CD8-positive, alpha-beta memory T cell (primary cell): ENCODE measurements at regions not wholly inside any gene's neighbourhood (a gene's known extent, or its start where the extent isn't known, plus 50 kb on each side); places are given as distances from the start of the nearest gene placed in this dataset.
"Not testable (repeated sequence)": the region's sequence is repeated elsewhere in the genome, so short reads cannot be mapped to it uniquely, and the experiment has no call there.

ENCODE experiments used
- CTCF ChIA-PET: fragments of 350-600 bp; sonication (Branson Sonifier 250); formaldehyde crosslinking; loops from one replicate; lab custom pipeline; 2021; ENCODE audit warnings: antibody characterized with exemption; lab: Charles Lee
- POLR2A ChIA-PET: fragments of 350-600 bp; sonication (Branson Sonifier 250); formaldehyde crosslinking; loops from one replicate; lab custom pipeline; 2021; ENCODE audit warnings: antibody characterized with exemption; lab: Charles Lee
- DNase-seq, 5 donors: peaks; one replicate each; pipeline versions ENCODE4 v3.0.0 to v3.0.0-alpha.2; 2020 to 2022; ENCODE audit warnings: mixed read lengths in 1 of 5
- H3K27ac ChIP-seq: one replicate; pipeline ENCODE4 v1.7.0; 2013; ENCODE audit warnings: low read depth, mild to moderate bottlenecking, low read length, moderate library complexity
- H3K27me3 ChIP-seq: 2 replicates; pipeline ENCODE4 v1.7.0; 2013; ENCODE audit warnings: low read length, mild to moderate bottlenecking; ENCODE audit not compliant: insufficient read depth, poor library complexity, severe bottlenecking
- H3K36me3 ChIP-seq: 2 replicates; pipeline ENCODE4 v1.7.0; 2013; ENCODE audit warnings: mild to moderate bottlenecking, low read length, moderate library complexity; ENCODE audit not compliant: insufficient read depth
- H3K4me1 ChIP-seq: 2 replicates; pipeline ENCODE4 v1.7.0; 2013; ENCODE audit warnings: mild to moderate bottlenecking, low read length, moderate library complexity; ENCODE audit not compliant: insufficient read depth
- H3K4me3 ChIP-seq: 2 replicates; pipeline ENCODE4 v1.7.0; 2013; ENCODE audit warnings: mild to moderate bottlenecking, low read length
- H3K9me3 ChIP-seq: 2 replicates; pipeline ENCODE4 v1.7.0; 2013; ENCODE audit warnings: mild to moderate bottlenecking, low read length
- H3K27ac Mint-ChIP-seq, 8 donors: one replicate each; pipeline ENCODE4 v1.8.0; 2020 to 2021; ENCODE audit warnings: mixed read lengths in 8 of 8, mild to moderate bottlenecking in 6 of 8, inconsistent platforms in 3 of 8, moderate library complexity in 3 of 8
- H3K27me3 Mint-ChIP-seq, 2 donors: one replicate each; pipeline ENCODE4 v1.8.0; 2020 to 2021; ENCODE audit warnings: mixed read lengths in 2 of 2, mild to moderate bottlenecking in 1 of 2, moderate library complexity in 1 of 2
- H3K36me3 Mint-ChIP-seq, 3 donors: one replicate each; pipeline ENCODE4 v1.8.0; 2020 to 2021; ENCODE audit warnings: mixed read lengths in 3 of 3, inconsistent platforms in 1 of 3, mild to moderate bottlenecking in 1 of 3
- H3K4me1 Mint-ChIP-seq, 3 donors: one replicate each; pipeline ENCODE4 v1.8.0; 2020 to 2021; ENCODE audit warnings: mixed read lengths in 3 of 3, inconsistent platforms in 1 of 3, mild to moderate bottlenecking in 1 of 3
- H3K4me3 Mint-ChIP-seq, 7 donors: one replicate each; pipeline ENCODE4 v1.8.0; 2020 to 2021; ENCODE audit warnings: mixed read lengths in 7 of 7, mild to moderate bottlenecking in 6 of 7, moderate library complexity in 4 of 7, inconsistent platforms in 2 of 7
- H3K9me3 Mint-ChIP-seq, 5 donors: one replicate each; pipeline ENCODE4 v1.8.0; 2020 to 2022; ENCODE audit warnings: mixed read lengths in 5 of 5, mild to moderate bottlenecking in 3 of 5, moderate library complexity in 2 of 5, inconsistent platforms in 1 of 5

- DNase-seq, H3K9me3 ChIP-seq, H3K4me1 Mint-ChIP-seq, H3K27ac Mint-ChIP-seq, POLR2A ChIA-PET, CTCF ChIA-PET, H3K27ac ChIP-seq, H3K4me3 ChIP-seq, H3K27me3 ChIP-seq, H3K4me3 Mint-ChIP-seq, H3K4me1 ChIP-seq, H3K36me3 ChIP-seq: not testable (repeated sequence)
- peaks cover 16 to 25% (median 17%) of the 10 kb centered on the region in 5 donors for H3K9me3 Mint-ChIP-seq
- H3K36me3 Mint-ChIP-seq: peaks cover 0 to 12% (median 6%) of the 10 kb centered on the region in 3 donors
- H3K27me3 Mint-ChIP-seq: peaks cover 7 to 38% of the 10 kb centered on the region in 2 donors
These were observed 136.9 kb downstream of the TMEM121 start for GRCh38 chr14:105663323-105663722.

- H3K27ac Mint-ChIP-seq, H3K36me3 ChIP-seq, DNase-seq, H3K4me3 Mint-ChIP-seq, CTCF ChIA-PET, H3K4me1 ChIP-seq, H3K9me3 ChIP-seq, H3K4me1 Mint-ChIP-seq, POLR2A ChIA-PET, H3K27ac ChIP-seq, H3K4me3 ChIP-seq, H3K27me3 ChIP-seq: not testable (repeated sequence)
- peaks cover 7 to 37% of the 10 kb centered on the region in 2 donors for H3K27me3 Mint-ChIP-seq
- H3K9me3 Mint-ChIP-seq: peaks cover 9 to 18% (median 11%) of the 10 kb centered on the region in 5 donors
- peaks cover 0 to 12% (median 4%) of the 10 kb centered on the region in 3 donors for H3K36me3 Mint-ChIP-seq
These were observed 137.6 kb downstream of the TMEM121 start for GRCh38 chr14:105663818-105664596.

GRCh38 chr14:105664691-105665090 is 138.3 kb downstream of the TMEM121 start:
- H3K27me3 Mint-ChIP-seq: peaks cover 7 to 31% of the 10 kb centered on the region in 2 donors
- no peaks in the 10 kb centered on the region for H3K4me1 Mint-ChIP-seq
- no peaks in the 10 kb centered on the region for H3K27me3 ChIP-seq
- H3K9me3 Mint-ChIP-seq: peaks cover 2 to 11% (median 8%) of the 10 kb centered on the region in 5 donors
- no peak overlapping the region for H3K27ac Mint-ChIP-seq
- peaks cover 0 to 12% (median 4%) of the 10 kb centered on the region in 3 donors for H3K36me3 Mint-ChIP-seq
- no peak overlapping the region for H3K27ac ChIP-seq
- H3K36me3 ChIP-seq: no peaks in the 10 kb centered on the region
- H3K4me3 Mint-ChIP-seq: no peak overlapping the region
- peak in 1 of 5 donors; percentile 51 for DNase-seq
- H3K4me3 ChIP-seq: no peak overlapping the region
- ChIA-PET POLR2A (no interaction called here), CTCF (no interaction called here)
- no peaks in the 10 kb centered on the region for H3K4me1 ChIP-seq
- H3K9me3 ChIP-seq: no peaks in the 10 kb centered on the region

- H3K27ac ChIP-seq: no peak overlapping the region
- Mint-ChIP-seq H3K9me3 (peaks cover 0 to 6% (median 1%) of the 10 kb centered on the region in 5 donors), H3K27me3 (peaks cover 5 to 24% of the 10 kb centered on the region in 2 donors), H3K4me1 (no peaks in the 10 kb centered on the region), H3K36me3 (peaks cover 0 to 5% (median 2%) of the 10 kb centered on the region in 3 donors), H3K27ac (no peak overlapping the region), H3K4me3 (no peak overlapping the region)
- H3K9me3 ChIP-seq: no peaks in the 10 kb centered on the region
- no peak overlapping the region for H3K4me3 ChIP-seq
- no peaks in the 10 kb centered on the region for H3K27me3 ChIP-seq
- no peaks in the 10 kb centered on the region for H3K4me1 ChIP-seq
- H3K36me3 ChIP-seq: no peaks in the 10 kb centered on the region
- ChIA-PET CTCF (no interaction called here), POLR2A (no interaction called here)
- peak in 1 of 5 donors; percentile 39 for DNase-seq
These were observed 139.0 kb downstream of the TMEM121 start for GRCh38 chr14:105665247-105665950.

- Histone ChIP-seq H3K4me3 (no peak overlapping the region), H3K27ac (no peak overlapping the region), H3K36me3 (no peaks in the 10 kb centered on the region), H3K4me1 (no peaks in the 10 kb centered on the region), H3K27me3 (no peaks in the 10 kb centered on the region), H3K9me3 (no peaks in the 10 kb centered on the region)
- CTCF ChIA-PET: no interaction called here
- Mint-ChIP-seq H3K4me1 (no peaks in the 10 kb centered on the region), H3K4me3 (no peak overlapping the region), H3K36me3 (peaks cover 0 to under 1% (median 0%) of the 10 kb centered on the region in 3 donors), H3K27me3 (peaks cover 2 to 19% of the 10 kb centered on the region in 2 donors), H3K9me3 (peaks cover 0 to 1% (median 0%) of the 10 kb centered on the region in 5 donors), H3K27ac (no peak overlapping the region)
- DNase-seq: peak in 1 of 5 donors; percentile 37
- POLR2A ChIA-PET: no interaction called here
These were observed 139.5 kb downstream of the TMEM121 start for GRCh38 chr14:105665951-105666277.

- H3K9me3 Mint-ChIP-seq: no peaks in the 10 kb centered on the region
- no peak overlapping the region for H3K4me3 ChIP-seq
- POLR2A ChIA-PET: no interaction called here
- no peaks in the 10 kb centered on the region for H3K4me1 ChIP-seq
- no peaks in the 10 kb centered on the region for H3K36me3 Mint-ChIP-seq
- no peak overlapping the region for H3K27ac ChIP-seq
- peak in 1 of 5 donors; percentile 42 for DNase-seq
- no peaks in the 10 kb centered on the region for H3K27me3 ChIP-seq
- CTCF ChIA-PET: no interaction called here
- no peak overlapping the region for H3K27ac Mint-ChIP-seq
- H3K27me3 Mint-ChIP-seq: peaks cover 2 to 17% of the 10 kb centered on the region in 2 donors
- H3K4me3 Mint-ChIP-seq: no peak overlapping the region
- H3K9me3 ChIP-seq: no peaks in the 10 kb centered on the region
- H3K36me3 ChIP-seq: no peaks in the 10 kb centered on the region
- H3K4me1 Mint-ChIP-seq: no peaks in the 10 kb centered on the region
These were observed 140.0 kb downstream of the TMEM121 start for GRCh38 chr14:105666420-105666819.

- H3K4me3 ChIP-seq, H3K4me1 Mint-ChIP-seq, CTCF ChIA-PET, H3K27me3 ChIP-seq, H3K4me1 ChIP-seq, H3K9me3 ChIP-seq, H3K27ac ChIP-seq, H3K9me3 Mint-ChIP-seq, H3K36me3 Mint-ChIP-seq, POLR2A ChIA-PET, H3K4me3 Mint-ChIP-seq, H3K36me3 ChIP-seq, H3K27ac Mint-ChIP-seq: not testable (repeated sequence)
- peaks cover 2 to 17% of the 10 kb centered on the region in 2 donors for H3K27me3 Mint-ChIP-seq
- peak in 1 of 5 donors; percentile 49 for DNase-seq
These were observed 140.7 kb downstream of the TMEM121 start for GRCh38 chr14:105666991-105667662.

GRCh38 chr14:105667663-105668020 is 141.3 kb downstream of the TMEM121 start:
- H3K4me3 Mint-ChIP-seq, H3K4me3 ChIP-seq, H3K4me1 Mint-ChIP-seq, POLR2A ChIA-PET, H3K36me3 Mint-ChIP-seq, H3K36me3 ChIP-seq, H3K9me3 ChIP-seq, H3K27me3 ChIP-seq, H3K27ac ChIP-seq, DNase-seq, CTCF ChIA-PET, H3K4me1 ChIP-seq, H3K9me3 Mint-ChIP-seq, H3K27ac Mint-ChIP-seq: not testable (repeated sequence)
- H3K27me3 Mint-ChIP-seq: peaks cover 2 to 17% of the 10 kb centered on the region in 2 donors
